CD1c-positive myeloid dendritic cell (primary cell): ENCODE measurements at regions not wholly inside any gene's neighbourhood (a gene's known extent, or its start where the extent isn't known, plus 50 kb on each side); places are given as distances from the start of the nearest gene placed in this dataset.
"Not testable (repeated sequence)": the region's sequence is repeated elsewhere in the genome, so short reads cannot be mapped to it uniquely, and the experiment has no call there.

Experiments
- DNase-seq: peaks from one replicate; pipeline ENCODE4 v3.0.0-alpha.2; 2016; ENCODE audit errors: extremely low spot score

DNA sequence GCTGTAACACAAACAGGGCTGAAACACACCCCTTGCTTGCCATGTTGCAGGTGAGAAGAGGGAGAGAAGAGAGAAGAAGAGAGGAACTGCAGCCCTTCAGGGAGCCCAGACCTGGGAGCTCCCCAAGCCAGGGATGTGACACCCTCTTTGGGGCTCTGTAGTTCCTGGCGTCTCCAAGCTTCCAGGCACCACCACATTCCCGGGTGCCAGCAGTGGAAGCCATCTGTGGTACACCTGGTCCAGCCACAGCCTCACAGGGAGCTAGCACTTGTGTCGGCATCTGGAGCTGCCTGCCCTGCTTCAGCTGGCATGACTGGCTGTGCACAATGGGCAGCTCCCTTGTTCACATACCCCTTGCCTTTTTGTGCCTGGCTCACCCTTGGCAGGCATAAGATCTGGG is 182.1 kb downstream of the DEPDC1B start:
- DNase-seq, result no peak

DNA sequence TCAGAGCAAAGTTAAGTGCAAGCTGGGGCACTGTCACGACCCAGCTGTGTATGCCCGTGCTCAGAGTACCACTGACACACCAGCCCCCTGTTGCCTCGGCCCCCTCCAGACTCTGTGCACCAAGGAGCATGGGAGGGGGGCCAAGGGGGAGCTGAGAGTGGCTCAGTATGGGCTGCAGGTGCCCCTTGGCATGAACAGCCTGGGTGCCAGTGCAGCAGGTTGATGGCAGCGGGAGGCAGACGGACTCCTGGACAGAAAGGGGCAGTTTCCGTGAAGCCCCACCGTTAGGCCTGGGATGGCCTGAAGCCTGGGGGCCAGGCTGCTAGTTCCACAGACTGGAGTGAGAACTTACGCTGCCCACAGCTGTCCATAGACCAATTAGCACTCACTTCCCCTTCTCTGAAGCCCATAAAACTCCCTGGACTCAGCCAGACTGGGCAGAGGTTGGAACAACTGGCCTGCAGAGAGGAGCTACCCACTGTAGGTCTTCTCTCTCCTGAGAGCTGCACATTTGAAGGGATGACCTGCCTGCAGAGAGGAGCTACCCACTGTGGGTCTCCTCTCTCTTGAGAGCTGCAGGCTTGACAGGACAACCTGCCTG is 182.8 kb downstream of the DEPDC1B start:
- DNase-seq, result no peak

DNA sequence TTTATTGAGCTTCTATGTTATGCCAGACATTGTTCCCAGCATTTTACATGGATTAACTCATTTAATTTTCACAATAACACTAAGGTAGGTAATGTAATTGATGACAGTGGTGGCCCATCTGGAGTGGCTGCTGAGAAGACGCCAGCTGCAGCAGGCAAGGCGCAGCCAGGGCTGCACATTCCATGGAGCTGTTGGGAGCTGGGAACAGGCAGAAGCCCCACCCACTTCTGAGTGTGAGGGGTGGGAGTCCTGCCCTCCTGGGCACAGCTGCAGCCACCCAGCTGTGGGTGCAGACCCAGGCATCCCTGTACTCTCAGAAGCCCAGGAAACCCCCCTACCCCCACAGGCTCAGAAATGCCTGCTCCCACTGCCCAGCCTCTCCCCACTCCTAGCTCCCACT is 183.3 kb downstream of the DEPDC1B start:
- DNase-seq, result no peak

DNA sequence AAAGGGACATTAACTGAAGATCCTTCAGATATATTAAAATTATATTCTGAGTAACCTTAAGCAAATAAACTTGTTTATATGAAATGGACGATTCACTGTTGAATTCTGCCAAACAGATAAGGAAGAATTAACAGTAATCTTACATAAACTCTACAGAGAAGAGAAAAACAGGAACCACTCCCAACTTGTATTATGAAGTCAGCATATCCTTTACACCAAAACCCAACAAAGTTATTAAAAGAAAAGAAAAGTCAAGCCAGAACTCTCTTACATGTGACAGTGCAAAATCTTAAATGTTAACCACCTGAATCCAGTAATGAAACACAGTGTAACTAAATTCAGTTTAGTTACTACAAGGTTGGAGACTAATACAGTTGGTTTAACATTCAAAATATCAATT is 185.8 kb downstream of the DEPDC1B start:
- peak; percentile 34 for DNase-seq

DNA sequence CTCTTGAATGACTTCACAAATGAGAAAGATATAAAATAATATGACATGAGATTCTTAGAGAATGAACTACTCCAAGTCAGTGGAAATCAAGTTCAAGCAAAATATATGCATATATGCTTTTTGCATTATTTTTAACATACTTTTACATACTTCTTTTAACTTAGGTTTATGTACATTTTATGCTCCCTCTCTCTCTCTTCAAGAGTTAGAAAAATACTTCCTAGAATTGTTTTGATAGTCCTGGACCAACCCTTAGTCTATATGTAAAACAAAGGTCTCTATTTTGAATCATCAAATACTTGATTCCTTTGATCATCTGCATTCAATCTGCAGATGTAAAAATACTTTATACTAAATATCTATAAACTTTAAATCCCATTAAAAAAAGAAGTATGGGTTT is 187.8 kb downstream of the DEPDC1B start:
- DNase-seq, result no peak

DNA sequence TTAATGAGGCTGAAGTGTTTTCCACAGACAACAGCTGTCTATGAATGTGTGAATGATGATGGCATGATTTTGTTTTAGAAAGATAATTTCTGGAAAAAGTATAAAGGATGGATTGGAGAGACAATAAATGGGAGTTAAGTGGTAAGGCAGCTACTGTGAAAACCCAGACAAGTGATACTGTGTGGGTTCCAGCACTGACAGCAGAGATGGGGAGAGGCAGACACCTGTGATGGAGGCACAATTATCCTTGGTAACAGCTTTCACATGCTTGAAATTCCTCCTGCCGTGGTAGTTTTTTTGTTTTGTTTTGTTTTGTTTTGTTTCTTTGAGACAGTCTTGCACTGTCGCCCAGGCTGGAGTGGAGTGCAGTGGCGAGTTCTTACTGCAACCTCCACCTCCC is 189.3 kb downstream of the DEPDC1B start:
- no peak for DNase-seq

DNA sequence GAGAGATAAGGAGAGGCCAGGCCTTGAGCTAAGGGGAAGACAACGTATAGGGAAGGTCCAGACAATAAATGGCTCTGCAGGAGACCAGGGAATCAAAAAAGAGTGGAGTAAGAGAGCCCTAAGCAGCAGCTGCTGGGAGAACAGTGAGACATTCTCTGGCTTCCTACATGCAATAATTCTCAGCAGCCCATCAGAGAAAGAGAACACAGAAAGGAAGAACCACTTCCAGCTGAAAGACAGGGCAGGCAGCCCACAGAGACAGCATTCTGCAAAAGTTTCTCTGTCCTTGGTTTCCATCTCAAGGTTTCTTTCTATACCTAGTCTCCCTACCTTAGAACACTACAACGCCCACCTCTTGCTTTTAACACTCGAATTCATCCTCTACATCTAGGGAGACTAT is 189.9 kb downstream of the DEPDC1B start:
- DNase-seq, result no peak

DNA sequence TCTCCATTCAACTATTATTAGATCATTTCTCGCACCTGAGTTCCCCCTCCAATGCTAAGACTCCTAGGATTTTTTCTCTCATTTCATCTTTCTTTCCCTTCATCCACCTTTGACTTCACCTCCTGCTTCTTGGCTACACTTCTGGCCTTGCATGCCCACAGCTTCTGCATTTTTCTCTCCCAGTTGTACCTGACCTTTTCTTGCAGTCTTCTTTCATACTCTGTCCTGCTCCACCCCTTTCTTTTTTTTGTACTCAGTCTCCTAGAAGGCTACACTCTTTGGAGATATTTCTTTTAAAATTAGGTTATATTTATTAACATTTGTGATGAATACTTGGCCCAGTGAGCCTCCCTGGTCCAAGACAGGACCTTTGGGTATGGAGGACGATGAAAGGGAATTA is 190.4 kb downstream of the DEPDC1B start:
- no peak for DNase-seq

DNA sequence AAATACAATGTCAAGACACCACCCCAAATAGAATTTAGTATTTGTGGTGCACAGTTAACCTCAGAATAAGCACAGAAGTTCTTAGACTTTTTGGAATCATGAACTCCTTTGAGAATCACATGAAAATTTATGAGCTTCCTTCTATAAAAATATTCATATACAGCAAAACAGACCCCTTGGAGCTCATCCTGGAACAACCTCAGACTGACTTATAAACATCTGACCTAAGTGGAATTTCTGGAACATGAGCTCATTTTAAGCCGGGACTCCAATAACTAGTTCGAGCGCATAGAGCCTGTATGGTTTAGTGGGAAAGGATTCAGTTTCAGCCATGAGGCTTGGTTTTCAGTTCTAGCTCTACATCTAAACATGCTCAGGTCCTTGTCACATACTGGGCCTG is 192.3 kb downstream of the DEPDC1B start:
- DNase-seq, result no peak

DNA sequence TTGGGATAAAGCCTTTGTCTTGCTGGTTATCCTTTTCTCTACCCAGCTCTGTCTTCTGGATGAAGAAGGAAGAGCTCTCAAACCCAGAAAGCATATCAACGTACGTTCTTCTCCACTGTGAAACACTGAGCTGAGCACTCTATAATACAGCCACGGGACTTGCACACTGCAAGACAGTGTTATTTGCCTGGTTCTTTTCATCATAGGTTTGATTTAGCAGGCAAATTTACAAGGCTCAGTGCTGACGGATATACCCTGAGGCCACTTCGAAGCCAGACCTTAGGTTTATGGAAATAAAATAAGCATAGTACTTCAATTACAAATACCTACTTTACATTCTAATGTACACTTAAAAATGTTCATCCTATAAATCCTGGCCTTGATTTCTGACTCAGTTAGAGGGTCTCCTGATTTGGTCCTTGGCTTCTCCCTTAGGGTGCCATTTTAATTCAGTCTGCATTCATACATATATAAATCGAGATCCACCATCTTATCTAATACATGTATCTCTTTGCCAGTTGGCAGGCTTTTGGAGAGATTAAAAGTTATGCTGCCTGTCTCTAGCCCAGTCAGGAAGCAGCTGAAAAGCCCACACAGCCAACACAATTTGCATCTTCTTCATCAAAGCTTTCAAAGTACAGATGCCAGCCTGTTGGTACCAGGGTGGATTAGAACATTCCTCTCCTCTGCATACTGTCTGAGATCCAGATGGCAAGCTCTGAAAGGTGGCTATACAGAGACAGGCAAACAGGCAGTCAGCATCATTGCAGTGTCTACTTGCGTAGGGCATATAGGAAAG is 194.4 kb downstream of the DEPDC1B start:
- no peak for DNase-seq

DNA sequence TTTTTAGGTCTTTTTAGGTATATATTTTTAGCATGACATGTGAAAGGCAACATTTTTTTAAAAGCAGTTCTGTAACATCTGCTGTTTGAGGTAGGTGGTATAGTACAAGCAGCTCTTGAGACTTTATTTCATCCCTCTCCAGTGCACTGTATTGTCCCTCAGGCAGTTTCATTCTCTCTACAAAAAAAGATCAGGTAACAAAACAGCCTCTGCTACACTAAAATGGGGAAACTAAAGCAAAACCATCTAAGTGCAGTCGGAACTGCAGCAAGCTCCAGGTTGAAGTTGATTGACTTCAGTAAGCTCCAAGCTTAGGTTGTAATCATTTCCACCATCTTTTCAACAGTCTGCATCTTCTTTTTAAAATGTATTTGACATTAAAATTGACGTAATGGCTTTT is 195.6 kb downstream of the DEPDC1B start:
- no peak for DNase-seq

DNA sequence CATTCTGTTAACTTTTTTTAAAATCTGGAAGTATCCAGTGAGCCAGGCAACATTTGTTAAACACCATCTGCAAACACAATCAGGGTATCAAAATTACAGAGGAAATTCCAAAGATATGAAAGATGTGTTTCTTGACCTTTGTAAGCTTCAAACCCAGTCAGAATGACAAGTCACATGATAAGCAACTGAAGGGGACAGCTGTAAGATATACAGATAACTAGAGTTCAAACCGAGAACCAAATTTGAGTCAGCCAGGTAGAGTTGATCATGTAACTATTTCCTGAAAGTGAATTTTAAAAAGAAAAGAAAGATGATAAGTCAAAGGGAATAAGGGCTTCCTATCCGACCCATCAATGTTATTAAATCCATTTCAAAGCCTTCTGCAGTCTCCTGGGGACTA is 196.2 kb downstream of the DEPDC1B start:
- DNase-seq, result no peak

DNA sequence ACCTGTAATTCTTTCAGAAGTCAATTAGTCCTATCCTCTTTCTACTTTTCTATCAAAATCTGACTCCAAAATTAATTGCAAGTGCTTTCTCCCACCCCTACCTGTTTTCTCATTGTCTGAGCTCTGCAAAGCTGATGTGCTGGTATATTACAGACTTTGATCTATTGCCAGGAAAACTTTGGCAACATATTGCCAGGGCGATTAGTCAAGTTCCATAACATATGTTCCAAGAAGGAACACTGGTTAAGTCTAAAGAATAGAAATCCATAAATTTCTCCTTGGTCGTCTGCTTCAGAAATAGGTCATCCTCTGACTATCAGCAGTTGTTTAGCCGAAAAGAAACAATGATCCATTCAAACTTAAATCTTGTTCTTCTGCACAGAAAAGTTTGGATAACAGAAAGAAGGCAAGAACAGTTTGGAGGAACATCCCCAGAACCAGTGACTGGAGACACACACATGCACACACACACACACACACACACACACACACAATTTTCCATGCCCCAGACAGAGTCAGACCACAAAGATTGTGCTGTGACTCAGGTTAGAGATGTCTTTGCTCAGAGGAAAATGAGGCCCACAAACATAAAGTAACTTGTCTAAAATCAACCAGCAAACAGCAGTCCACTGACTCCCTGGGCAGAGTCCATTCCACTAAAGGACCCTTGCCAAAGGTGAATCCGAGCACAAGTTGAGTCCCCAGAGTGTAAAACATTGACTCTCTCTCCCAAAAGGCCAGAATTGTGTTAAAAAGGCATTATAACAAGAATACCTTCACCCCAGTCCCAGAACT is 202.1 kb downstream of the DEPDC1B start:
- no peak for DNase-seq

DNA sequence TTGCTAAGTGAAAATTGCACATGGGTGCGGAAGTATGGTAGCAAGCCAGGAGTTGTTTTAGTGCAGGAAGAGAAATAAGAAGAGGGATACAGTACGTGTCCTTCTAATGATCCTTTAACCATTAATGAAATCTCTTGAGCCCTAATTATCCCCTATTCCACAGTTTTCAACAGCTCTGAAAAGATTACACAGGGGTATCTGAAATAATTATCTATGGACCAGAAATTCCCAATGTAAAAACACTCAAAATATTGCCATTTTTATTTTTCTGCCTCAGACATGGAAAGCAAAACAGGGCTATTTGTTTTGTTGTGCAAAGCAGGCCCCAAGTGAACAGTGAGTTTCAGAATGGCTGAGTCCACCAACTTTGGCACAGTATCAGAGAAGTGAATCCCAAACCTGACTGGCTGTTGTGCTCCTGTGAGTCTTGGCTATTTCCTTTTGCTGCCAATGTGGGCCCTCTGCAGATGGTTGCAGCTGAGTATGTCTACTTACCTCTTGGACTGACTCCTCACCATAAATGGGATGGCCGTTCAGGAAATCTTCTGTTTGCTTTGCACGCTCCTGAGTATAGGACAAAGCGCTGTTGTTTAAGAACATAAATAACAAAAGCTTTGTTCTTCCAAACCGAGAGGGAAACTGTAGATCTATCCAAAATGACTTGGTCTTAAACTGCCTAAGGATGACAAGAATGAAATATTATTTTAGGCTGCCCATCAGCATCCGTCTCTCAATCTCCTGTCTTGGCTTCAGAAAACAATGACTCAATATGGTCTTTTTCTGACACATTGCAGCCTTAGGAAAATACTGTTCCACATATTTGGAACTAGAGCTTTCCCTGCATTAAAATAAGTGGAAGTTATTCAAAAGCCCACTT is 204.1 kb downstream of the DEPDC1B start:
- DNase-seq, result no peak

DNA sequence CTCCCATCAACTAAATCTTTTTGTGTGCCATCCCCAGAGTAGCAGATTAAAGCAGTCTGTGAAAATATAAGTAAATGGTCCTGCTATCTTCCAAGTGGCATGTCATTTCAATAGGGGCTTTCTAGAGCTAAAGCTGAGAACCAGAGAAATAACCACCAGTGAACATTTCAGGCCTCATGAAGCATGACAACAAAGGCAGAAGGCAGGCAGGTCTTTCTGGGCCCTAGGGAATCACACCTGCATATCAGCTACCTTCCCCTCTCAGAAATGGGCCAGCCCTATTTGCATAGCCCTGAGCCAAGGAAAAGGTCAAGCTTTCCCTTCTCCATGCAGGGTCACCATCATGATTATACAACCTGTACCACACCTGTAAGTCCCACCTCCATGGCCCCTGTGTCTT is 205.3 kb downstream of the DEPDC1B start:
- DNase-seq, result no peak

DNA sequence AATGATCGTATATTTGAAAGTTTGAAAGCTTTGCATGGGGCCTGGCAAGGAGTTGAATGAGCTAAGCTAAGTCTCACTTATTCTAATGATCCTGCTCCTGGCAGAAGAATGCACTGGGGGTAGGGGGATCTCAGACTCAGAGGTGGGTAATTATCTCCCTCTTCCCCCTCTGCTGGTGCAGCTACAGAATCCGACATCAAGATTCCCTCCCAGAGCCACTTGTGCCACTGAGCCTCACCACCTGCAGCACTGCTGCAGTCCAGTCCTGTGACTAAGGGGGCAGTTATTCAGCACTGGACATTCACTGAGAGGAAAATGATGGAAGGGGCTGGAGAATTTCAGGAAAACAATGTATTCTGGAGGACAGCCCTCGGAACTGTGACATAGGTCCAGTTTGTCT is 205.8 kb downstream of the DEPDC1B start:
- DNase-seq, result no peak

DNA sequence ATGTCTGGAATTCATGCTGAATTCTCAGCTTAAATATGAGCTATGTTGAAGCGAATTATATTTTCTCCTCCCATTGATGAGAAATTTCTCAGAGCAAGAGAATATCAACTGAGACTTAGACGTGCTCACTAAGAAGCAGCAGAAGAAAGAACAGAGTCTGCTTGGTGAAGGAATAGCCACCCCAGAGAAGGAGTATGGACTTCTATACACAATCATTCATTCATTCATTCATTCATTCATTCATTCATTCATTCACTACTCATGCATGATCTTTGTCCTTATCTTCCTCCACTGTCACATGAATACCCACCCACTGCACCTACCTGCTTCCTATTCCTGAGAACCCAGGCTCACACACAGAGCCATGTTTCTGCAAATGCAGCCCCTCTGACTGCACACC is 206.6 kb downstream of the DEPDC1B start:
- no peak for DNase-seq

DNA sequence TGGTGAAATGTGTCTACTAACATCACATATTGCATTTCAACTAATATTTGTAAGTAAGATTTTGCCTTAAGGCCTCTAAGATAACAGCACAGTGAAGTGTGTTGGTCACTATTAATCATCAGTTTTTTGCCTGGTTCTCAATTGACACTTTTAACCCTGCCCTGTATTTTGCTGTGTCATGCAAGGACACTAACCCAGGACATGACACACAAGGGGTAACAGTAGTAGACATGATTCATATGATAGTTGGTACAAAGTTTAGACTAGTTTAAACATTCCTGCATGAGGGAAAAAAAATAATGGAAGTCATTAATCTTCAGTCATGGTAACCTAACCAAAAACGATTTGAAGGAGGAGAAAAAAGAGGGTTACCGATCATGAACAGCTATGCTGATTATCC is 207.0 kb downstream of the DEPDC1B start:
- DNase-seq, result no peak

DNA sequence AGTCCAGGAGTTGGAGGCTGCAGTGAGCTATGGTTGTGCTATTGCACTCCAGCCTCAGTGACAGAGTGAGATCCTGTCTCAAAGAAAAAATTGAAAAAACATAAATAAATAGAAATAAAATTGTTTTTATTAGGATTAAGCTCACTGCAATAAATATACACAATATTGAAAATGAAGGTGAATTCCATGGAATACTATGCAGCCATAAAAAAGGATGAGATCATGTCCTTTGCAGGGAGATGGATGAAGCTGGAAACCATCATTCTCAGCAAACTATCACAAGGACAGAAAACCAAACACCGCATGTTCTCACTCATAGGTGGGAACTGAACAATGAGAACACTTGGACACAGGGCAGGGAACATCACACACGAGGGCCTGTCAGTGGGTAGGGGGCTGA is 207.6 kb downstream of the DEPDC1B start:
- DNase-seq, result not testable (repeated sequence)

DNA sequence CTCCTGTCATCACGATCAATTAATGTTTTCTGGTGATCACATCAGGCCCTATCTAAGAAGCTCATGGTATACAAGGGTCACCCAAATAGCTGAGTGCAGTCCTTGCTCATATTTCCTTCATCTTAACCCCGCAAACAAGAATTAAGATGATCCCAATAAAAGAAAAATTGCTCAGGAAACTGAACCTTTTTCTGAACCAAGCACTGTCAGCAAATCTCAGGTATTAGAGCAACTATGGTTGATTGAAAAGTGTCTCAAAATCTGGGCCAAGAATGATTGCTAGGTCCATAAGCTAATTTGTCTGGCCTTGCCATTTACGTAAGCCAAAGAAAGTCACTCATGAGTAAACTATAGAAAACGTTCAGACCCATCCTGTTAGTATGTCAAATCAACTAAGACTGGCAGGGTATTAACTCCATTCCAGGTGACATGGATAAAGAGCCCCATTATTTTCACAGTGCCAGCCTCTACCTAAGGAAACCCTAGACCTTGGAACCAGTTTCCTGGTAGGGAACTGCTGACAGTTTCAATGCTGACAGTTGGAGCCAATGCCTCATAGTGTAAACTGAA is 209.3 kb downstream of the DEPDC1B start:
- DNase-seq, result no peak

DNA sequence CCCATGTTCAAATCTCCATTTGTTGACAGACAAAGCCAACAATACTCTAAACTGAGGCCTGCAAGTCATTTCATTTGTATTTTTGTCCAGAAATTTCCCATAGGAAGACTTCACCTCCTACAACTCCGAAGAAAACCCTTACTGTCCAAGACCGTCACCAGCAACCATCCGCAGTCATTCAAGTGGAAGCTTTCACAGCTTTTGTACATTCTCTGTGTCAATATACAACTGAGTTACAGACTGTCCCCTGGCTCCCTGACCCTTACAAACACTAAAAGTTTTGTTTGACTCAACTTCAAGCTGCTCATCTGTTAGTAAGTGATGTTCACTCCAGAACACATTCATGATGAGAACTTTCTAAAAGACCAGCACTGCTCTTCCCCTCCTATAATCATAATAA is 210.1 kb downstream of the DEPDC1B start:
- DNase-seq, result no peak

DNA sequence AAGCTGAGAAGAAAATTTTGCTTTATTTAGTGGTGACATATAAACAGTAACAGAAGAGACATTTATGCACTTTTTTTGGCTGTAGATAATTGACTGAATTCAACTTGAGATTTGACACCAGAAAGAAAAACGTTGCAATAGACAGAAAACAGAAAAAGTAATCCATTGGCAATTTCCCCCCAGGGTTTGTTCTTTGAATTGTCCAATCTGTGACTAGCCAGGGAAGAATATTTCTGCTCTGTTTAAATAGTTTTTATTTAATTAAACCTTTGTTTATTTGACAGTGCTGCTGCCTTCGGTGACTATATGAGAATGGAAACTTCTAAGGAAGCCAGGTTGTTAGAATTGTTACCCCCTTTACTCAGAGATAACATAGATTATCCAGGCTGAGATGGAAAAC is 210.6 kb downstream of the DEPDC1B start:
- DNase-seq, result no peak
